ENCODE measurements at regions not wholly inside any gene's neighbourhood (a gene's known extent, or its start where the extent isn't known, plus 50 kb on each side); places are given as distances from the start of the nearest gene placed in this dataset.

DNA sequence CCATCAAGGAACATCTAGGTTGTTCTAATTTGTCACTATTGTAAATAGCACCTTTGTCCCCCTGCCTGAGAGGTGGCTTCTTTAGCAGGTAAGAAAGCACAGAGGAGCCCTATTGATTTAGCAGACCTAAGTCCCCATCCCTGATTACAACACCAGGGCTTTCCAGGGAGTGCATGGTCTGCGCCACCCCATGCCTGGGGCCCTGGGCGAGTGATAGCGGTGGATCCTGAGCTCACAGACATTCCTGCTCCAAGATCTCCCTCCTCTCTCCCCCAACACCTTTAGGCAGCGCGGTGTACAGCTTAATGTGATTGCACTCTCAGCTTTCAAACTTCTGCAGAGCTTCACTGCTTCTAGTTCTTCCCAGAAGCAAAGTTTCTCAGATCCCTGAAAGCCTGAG is 67.4 kb upstream of the WWC1 start:
- Histone ChIP-seq H3K27ac (no peak overlapping the region), H3K27me3 (no peaks in the 10 kb centered on the region), H3K4me3 (no peak overlapping the region), H3K4me1 (peaks cover 0 to 3% of the 10 kb centered on the region in 2 donors), H3K9me3 (no peaks in the 10 kb centered on the region), H3K36me3 (no peaks in the 10 kb centered on the region)
- TF ChIP-seq, protein P1, sequence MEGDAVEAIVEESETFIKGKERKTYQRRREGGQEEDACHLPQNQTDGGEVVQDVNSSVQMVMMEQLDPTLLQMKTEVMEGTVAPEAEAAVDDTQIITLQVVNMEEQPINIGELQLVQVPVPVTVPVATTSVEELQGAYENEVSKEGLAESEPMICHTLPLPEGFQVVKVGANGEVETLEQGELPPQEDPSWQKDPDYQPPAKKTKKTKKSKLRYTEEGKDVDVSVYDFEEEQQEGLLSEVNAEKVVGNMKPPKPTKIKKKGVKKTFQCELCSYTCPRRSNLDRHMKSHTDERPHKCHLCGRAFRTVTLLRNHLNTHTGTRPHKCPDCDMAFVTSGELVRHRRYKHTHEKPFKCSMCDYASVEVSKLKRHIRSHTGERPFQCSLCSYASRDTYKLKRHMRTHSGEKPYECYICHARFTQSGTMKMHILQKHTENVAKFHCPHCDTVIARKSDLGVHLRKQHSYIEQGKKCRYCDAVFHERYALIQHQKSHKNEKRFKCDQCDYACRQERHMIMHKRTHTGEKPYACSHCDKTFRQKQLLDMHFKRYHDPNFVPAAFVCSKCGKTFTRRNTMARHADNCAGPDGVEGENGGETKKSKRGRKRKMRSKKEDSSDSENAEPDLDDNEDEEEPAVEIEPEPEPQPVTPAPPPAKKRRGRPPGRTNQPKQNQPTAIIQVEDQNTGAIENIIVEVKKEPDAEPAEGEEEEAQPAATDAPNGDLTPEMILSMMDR (IDR thresholded peaks at IDR 0.05) = no peak
- no peak for DNase-seq (ENCODE audit: low spot score)

DNA sequence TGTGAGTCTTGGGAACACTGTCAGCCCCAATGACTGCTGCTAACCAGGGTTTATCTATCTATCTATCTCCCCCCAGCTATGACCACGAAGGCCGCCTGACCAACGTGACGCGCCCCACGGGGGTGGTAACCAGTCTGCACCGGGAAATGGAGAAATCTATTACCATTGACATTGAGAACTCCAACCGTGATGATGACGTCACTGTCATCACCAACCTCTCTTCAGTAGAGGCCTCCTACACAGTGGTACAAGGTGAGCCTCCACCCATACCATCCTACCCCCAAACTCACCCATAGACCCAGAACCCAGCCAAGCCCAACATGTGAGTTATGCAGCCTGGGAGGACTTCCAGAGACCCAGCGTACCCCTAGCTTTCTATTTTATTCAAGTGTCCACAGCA is 65.4 kb upstream of the WWC1 start:
- Histone ChIP-seq H3K4me1 (no peaks in the 10 kb centered on the region), H3K36me3 (no peaks in the 10 kb centered on the region), H3K27ac (no peak overlapping the region), H3K9me3 (no peaks in the 10 kb centered on the region), H3K27me3 (no peaks in the 10 kb centered on the region), H3K4me3 (no peak overlapping the region)
- TF ChIP-seq, protein P1 (IDR thresholded peaks at IDR 0.05) = no peak
- DNase-seq (ENCODE audit: low spot score) = no peak

DNA sequence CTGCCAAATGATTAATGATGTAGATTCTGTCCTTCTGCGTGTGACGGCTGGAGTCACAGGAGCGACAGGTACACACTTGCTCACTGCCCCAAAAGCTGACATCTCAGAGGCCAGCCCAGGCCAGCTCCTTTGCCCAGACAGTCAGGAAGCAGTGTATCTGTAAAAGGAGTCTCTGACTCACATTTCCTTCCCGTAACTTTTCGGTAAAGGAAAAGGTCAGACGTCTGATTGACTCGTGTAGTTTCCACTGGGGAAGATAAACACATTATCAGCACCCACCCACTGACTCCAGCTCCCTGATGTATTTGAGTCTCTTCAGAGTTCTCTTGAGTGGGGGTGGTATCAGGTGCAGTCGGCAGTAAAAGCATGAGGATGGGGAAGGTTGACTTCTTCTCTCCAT is 64.4 kb upstream of the WWC1 start:
- Histone ChIP-seq H3K4me1 (no peaks in the 10 kb centered on the region), H3K36me3 (no peaks in the 10 kb centered on the region), H3K27me3 (no peaks in the 10 kb centered on the region), H3K9me3 (no peaks in the 10 kb centered on the region), H3K4me3 (no peak overlapping the region), H3K27ac (no peak overlapping the region)
- TF ChIP-seq, protein P1 (IDR thresholded peaks at IDR 0.05) = no peak
- no peak for DNase-seq (ENCODE audit: low spot score)

DNA sequence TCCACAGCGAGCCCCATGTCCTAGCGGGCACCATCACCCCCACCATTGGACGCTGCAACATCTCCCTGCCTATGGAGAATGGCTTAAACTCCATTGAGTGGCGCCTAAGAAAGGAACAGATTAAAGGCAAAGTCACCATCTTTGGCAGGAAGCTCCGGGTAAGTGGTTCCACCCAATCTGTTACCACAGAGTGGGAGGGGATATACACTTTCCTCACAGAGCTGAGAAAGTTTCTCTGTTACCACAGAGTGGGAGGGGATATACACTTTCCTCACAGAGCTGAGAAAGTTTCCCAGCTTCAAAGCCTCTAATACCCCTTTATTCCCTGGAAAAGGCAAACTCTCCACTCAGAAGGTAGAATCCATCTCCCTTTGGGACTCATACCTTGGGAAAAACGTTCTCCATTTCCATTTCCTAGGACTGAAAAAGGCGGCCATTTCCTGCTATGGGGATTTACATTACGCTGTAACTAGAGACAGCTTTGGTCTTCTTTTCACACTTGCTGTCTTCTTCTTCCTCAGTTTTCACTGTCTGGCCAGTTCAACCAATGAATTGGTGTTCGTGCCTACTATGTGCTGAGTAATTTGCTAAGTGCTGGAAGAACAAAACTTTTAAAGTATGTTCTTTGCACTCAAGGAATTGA is 63.4 kb upstream of the WWC1 start:
- no peaks in the 10 kb centered on the region for H3K27me3 ChIP-seq
- H3K36me3 ChIP-seq = no peaks in the 10 kb centered on the region
- TF ChIP-seq, protein P1 (IDR thresholded peaks at IDR 0.05) = no peak
- no peak for DNase-seq (ENCODE audit: low spot score)
- no peaks in the 10 kb centered on the region for H3K9me3 ChIP-seq
- H3K4me1 ChIP-seq = no peaks in the 10 kb centered on the region
- no peak overlapping the region for H3K27ac ChIP-seq
- no peak overlapping the region for H3K4me3 ChIP-seq

DNA sequence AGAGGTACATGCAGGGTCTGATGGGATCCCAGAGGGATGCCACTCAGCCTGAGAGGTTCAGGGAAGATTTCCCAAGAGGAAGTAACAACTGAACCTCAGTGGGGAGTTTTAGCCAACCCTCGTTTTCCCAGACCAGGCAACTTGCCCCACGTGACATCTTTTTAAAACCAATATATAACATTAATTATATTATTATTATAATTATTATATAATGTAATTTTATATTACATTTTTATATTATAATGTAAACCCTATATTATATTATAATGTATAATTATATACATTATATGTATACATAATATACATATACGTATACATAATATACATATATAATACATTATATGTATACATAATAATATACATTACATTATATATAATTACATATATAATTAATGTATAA is 62.8 kb upstream of the WWC1 start:
- no peak for DNase-seq (ENCODE audit: low spot score)
- Histone ChIP-seq H3K36me3 (no peaks in the 10 kb centered on the region), H3K27me3 (no peaks in the 10 kb centered on the region), H3K9me3 (no peaks in the 10 kb centered on the region), H3K4me1 (no peaks in the 10 kb centered on the region), H3K4me3 (no peak overlapping the region), H3K27ac (no peak overlapping the region)
- TF ChIP-seq, protein P1 (IDR thresholded peaks at IDR 0.05) = no peak

DNA sequence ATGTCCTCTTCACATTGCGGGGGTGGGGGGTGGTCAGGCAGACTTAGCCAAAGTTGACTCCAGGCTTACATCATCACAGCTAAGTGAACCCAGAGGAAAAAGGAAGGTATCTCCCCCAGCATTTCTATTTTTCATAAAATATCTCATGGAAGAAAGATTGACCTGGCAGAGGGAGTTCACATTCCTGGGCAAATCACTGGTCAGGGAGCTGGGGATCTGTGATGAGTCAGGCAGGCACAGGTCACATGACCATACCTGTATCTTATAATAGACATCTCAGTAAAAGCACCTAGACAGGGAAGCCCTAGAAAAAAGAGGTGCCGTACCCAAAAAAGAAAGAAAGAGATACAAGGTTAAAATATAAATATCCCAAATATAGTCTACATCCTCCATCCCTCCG is 57.3 kb upstream of the WWC1 start:
- TF ChIP-seq, protein P1 (IDR thresholded peaks at IDR 0.05) = no peak
- Histone ChIP-seq H3K36me3 (no peaks in the 10 kb centered on the region), H3K27me3 (no peaks in the 10 kb centered on the region), H3K27ac (no peak overlapping the region), H3K9me3 (no peaks in the 10 kb centered on the region), H3K4me1 (no peaks in the 10 kb centered on the region), H3K4me3 (no peak overlapping the region)
- DNase-seq (ENCODE audit: low spot score) = no peak
